ENCODE measurements at regions not wholly inside any gene's neighbourhood (a gene's known extent, or its start where the extent isn't known, plus 50 kb on each side); places are given as distances from the start of the nearest gene placed in this dataset.

GRCh38 chr21:36214561-36214960, 57.9 kb downstream of the DOP1B start:
- no peak for TF ChIP-seq POLR2A (IDR thresholded peaks at IDR 0.05)
- TF ChIP-seq, protein P1, sequence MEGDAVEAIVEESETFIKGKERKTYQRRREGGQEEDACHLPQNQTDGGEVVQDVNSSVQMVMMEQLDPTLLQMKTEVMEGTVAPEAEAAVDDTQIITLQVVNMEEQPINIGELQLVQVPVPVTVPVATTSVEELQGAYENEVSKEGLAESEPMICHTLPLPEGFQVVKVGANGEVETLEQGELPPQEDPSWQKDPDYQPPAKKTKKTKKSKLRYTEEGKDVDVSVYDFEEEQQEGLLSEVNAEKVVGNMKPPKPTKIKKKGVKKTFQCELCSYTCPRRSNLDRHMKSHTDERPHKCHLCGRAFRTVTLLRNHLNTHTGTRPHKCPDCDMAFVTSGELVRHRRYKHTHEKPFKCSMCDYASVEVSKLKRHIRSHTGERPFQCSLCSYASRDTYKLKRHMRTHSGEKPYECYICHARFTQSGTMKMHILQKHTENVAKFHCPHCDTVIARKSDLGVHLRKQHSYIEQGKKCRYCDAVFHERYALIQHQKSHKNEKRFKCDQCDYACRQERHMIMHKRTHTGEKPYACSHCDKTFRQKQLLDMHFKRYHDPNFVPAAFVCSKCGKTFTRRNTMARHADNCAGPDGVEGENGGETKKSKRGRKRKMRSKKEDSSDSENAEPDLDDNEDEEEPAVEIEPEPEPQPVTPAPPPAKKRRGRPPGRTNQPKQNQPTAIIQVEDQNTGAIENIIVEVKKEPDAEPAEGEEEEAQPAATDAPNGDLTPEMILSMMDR (IDR thresholded peaks at IDR 0.05): no peak
